ENCODE measurements at regions not wholly inside any gene's neighbourhood (a gene's known extent, or its start where the extent isn't known, plus 50 kb on each side); places are given as distances from the start of the nearest gene placed in this dataset.

DNA sequence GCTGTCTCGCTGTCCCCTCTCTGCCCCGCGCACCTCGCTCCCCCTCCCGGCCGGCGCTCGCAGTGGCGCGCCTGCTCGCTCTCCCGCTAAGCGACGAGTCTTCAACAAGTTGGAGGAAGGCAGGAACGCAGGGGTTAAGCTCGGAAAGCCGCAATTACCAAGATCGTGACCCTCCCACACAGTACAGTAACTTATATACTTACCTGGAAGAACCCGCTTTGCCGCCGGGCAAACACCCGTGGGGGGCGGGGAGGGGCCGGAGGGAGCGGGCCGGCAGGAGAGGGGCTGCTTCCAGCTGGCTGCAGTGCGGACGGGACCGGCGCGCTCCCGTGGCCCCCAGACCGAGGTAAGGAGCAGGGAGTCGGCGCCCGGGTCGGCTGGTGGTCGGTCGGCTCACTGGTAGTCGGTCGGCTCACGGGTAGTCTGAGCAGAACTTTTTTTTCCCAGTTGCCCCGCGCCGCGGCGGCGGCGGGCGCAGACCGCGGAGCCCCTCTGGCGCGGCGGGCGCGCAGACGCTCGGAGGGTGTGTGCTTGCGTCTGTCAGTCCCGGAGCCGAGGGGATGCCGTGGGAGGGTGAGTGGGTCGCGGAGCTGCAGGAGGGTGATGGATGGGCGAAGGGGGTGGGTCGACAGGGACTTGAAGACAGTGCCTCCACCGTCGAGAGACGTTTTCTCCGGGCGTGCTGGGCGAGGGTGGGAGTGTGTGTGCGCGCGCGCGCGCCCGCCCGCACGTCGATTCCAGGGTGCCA, 101.2 kb upstream of the HSD17B12 start:
- ATAC-seq = peak; percentile 6 to 35
- no peaks in the 10 kb centered on the region for H3K9me3 ChIP-seq
- H3K4me3 ChIP-seq = peak overlapping the region; percentile 53
- no peaks in the 10 kb centered on the region for H3K36me3 ChIP-seq
- intact Hi-C loops (cut with DNase I) = no loop called here
- no peak overlapping the region for H3K27ac ChIP-seq
- H3K27me3 ChIP-seq (ENCODE audit: low read depth) = peaks cover 99% of the 10 kb centered on the region
- no peak for DNase-seq
- TF ChIP-seq CTCF (IDR thresholded peaks at IDR 0.05) = no peak
- peaks cover 37% of the 10 kb centered on the region for H3K4me1 ChIP-seq

GRCh38 chr11:43579919-43580276, 100.6 kb upstream of the HSD17B12 start:
- H3K27me3 ChIP-seq (ENCODE audit: low read depth) = peaks cover 97% of the 10 kb centered on the region
- no peaks in the 10 kb centered on the region for H3K9me3 ChIP-seq
- ATAC-seq (no peak), DNase-seq (no peak)
- H3K4me1 ChIP-seq = peaks cover 35% of the 10 kb centered on the region
- no peaks in the 10 kb centered on the region for H3K36me3 ChIP-seq
- peak overlapping the region; percentile 53 for H3K4me3 ChIP-seq
- no peak overlapping the region for H3K27ac ChIP-seq
- no peak for TF ChIP-seq CTCF (IDR thresholded peaks at IDR 0.05)
- intact Hi-C loops (cut with DNase I) = no loop called here

- Histone ChIP-seq H3K4me3 (peak overlapping the region; percentile 34), H3K27ac (no peak overlapping the region), H3K4me1 (peaks cover 25% of the 10 kb centered on the region), H3K27me3 (ENCODE audit: low read depth) (peaks cover 95% of the 10 kb centered on the region), H3K36me3 (no peaks in the 10 kb centered on the region), H3K9me3 (no peaks in the 10 kb centered on the region)
- ATAC-seq (no peak), DNase-seq (no peak)
- intact Hi-C loops (cut with DNase I) = no loop called here
- TF ChIP-seq CTCF (IDR thresholded peaks at IDR 0.05) = no peak
These were observed 99.7 kb upstream of the HSD17B12 start for GRCh38 chr11:43580735-43581369.

DNA sequence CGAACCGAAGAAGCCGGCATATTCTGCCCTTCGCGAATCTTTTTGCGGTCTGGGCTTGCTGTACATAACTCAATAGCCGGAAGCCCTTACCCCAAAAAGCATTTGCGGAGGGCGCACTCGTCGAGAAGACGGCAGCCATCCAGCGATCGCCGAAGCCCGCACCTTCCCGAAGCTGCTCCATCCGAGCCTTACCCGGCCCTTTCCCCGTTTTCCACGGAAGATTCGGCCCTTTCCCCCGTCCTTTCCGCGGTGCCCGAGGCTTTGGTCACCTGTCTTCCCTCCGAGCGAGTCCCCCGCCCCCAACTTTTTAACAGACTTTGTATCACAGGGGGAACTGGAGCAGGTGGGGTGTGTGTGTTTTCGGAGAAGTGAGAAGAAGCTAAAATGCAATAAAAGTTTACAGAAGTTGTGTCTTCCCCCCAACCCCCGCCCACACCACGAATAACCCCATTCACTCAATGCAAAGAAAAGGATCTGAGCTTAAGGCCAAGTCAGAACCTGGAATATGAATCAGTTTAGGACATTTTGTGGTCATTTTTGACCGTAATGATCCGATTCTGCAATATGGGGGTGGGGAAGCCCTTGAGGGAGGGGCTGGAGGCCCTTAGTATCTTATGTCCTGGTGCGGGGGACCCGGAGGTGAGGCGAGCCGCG, 99.0 kb upstream of the HSD17B12 start:
- intact Hi-C loops (cut with DNase I) = no loop called here
- no peaks in the 10 kb centered on the region for H3K36me3 ChIP-seq
- H3K27me3 ChIP-seq (ENCODE audit: low read depth) = peaks cover 89% of the 10 kb centered on the region
- TF ChIP-seq CTCF (IDR thresholded peaks at IDR 0.05) = no peak
- no peak overlapping the region for H3K27ac ChIP-seq
- no peak for DNase-seq
- ATAC-seq = no peak
- peaks cover 23% of the 10 kb centered on the region for H3K4me1 ChIP-seq
- H3K4me3 ChIP-seq = peak overlapping the region; percentile 34
- H3K9me3 ChIP-seq = no peaks in the 10 kb centered on the region

DNA sequence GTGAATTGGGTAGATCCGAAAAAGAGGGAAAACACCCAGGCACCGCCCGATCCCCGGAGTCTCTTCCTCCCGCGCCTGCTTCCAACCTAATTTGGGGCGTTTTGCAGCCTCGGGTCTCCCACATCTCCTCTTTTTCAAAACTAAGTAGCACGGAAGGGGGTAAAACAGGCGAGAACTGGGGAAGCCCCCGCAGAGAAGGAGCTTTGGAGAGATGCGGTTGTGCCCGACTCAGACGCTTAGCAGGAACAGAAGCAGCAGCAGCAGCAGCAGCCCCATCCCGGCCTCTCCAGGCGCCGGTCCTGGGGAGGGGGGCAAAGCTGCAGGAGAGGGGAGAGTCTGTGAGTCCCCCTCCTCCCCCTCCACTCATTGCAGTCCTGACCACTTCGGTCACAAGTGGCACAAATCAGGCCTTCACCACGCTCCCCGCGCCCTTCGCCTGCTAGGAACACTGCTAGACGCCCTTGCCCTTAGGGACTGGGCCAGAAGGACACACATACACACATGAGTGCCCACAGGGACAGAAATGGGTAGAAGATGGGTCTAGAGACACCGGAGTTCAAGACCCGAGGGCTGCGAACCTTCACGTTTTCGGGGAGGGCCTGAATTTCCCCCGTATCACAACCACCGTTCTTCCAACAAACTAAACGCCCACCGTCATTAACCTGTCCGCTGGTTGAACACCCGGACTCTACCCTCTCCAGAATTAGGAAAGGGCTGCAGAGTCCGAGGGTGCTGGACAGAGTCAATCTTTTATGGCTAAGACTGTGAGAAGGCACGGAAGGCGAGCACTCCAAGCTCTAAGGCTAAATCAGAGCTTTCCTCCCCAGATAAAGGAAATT, 98.3 kb upstream of the HSD17B12 start:
- peaks cover 82% of the 10 kb centered on the region for H3K27me3 ChIP-seq (ENCODE audit: low read depth)
- peaks cover 19% of the 10 kb centered on the region for H3K4me1 ChIP-seq
- no peak overlapping the region for H3K27ac ChIP-seq
- H3K4me3 ChIP-seq = no peak overlapping the region
- no peaks in the 10 kb centered on the region for H3K9me3 ChIP-seq
- TF ChIP-seq CTCF (IDR thresholded peaks at IDR 0.05) = no peak
- intact Hi-C loops (cut with DNase I) = no loop called here
- ATAC-seq (no peak), DNase-seq (no peak)
- H3K36me3 ChIP-seq = no peaks in the 10 kb centered on the region
